ENCODE measurements at regions not wholly inside any gene's neighbourhood (a gene's known extent, or its start where the extent isn't known, plus 50 kb on each side); places are given as distances from the start of the nearest gene placed in this dataset.

GRCh38 chr5:61596265-61596664 lies 264.2 kb downstream of the ZSWIM6 start:
- TF ChIP-seq, protein P1, sequence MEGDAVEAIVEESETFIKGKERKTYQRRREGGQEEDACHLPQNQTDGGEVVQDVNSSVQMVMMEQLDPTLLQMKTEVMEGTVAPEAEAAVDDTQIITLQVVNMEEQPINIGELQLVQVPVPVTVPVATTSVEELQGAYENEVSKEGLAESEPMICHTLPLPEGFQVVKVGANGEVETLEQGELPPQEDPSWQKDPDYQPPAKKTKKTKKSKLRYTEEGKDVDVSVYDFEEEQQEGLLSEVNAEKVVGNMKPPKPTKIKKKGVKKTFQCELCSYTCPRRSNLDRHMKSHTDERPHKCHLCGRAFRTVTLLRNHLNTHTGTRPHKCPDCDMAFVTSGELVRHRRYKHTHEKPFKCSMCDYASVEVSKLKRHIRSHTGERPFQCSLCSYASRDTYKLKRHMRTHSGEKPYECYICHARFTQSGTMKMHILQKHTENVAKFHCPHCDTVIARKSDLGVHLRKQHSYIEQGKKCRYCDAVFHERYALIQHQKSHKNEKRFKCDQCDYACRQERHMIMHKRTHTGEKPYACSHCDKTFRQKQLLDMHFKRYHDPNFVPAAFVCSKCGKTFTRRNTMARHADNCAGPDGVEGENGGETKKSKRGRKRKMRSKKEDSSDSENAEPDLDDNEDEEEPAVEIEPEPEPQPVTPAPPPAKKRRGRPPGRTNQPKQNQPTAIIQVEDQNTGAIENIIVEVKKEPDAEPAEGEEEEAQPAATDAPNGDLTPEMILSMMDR (conservative IDR thresholded peaks at IDR 0.05) = no peak
- no peak for TF ChIP-seq EZH2 (IDR thresholded peaks at IDR 0.05; ENCODE audit: low read depth)
